HEK293 (cell line): ENCODE measurements at regions not wholly inside any gene's neighbourhood (a gene's known extent, or its start where the extent isn't known, plus 50 kb on each side); places are given as distances from the start of the nearest gene placed in this dataset.

Experiments used
- CTCF ChIA-PET: fragments of 350-600 bp; formaldehyde crosslinking; extraction: SDS; loops from one replicate; lab custom pipeline; 2021; ENCODE audit warnings: antibody characterized with exemption; lab: Yijun Ruan, JAX
- POLR2A ChIA-PET: fragments of 300-600 bp; formaldehyde crosslinking; extraction: SDS; loops from one replicate; lab custom pipeline; 2020; ENCODE audit warnings: antibody characterized with exemption, inconsistent platforms; lab: Yijun Ruan, JAX
- H3K27ac ChIP-seq: fragments of 200-500 bp; sonication (Bioruptor generic); 2 replicates; pipeline ENCODE4 v1.5.1; 2014; ENCODE audit warnings: low read depth, low read length, control low read depth, inconsistent platforms; ENCODE audit errors: extremely low read depth
- H3K36me3 ChIP-seq, 2 experiments: fragments of 200-500 bp in 1 of 2; sonication (Bioruptor generic) in 1 of 2; 1 replicate in 1 of 2; 2 replicates in 1 of 2; pipeline ENCODE4 v1.5.1; 2014 to 2017; ENCODE audit warnings: inconsistent platforms in 2 of 2, low read length in 2 of 2; ENCODE audit not compliant: control insufficient read depth in 2 of 2, insufficient read depth in 1 of 2
- H3K4me1 ChIP-seq: fragments of 200-500 bp; sonication (Bioruptor generic); 2 replicates; pipeline ENCODE4 v1.5.1; 2014; ENCODE audit warnings: mild to moderate bottlenecking, low read length, inconsistent platforms; ENCODE audit not compliant: control insufficient read depth, insufficient read depth
- H3K4me3 ChIP-seq: 2 replicates; pipeline ENCODE4 v1.5.1; 2011; ENCODE audit warnings: low read depth, mild to moderate bottlenecking, control low read depth, low read length, moderate library complexity
- H3K9me3 ChIP-seq: fragments of 200-500 bp; sonication (Bioruptor generic); 2 replicates; pipeline ENCODE4 v1.5.1; 2014; ENCODE audit warnings: low read depth, low read length, inconsistent platforms; ENCODE audit not compliant: control insufficient read depth, insufficient read depth
- INSM2 ChIP-seq: fragments of 450-650 bp; formaldehyde crosslinking; IDR thresholded peaks from 2 replicates; pipeline ENCODE4 v1.5.1; 2016; ENCODE audit warnings: missing biosample characterization, missing genetic modification characterization
- KLF1 ChIP-seq: fragments of 450-650 bp; formaldehyde crosslinking; IDR thresholded peaks from 2 replicates; pipeline ENCODE4 v1.5.1; 2016; ENCODE audit warnings: missing biosample characterization, missing genetic modification characterization
- MYNN ChIP-seq: fragments of 450-650 bp; formaldehyde crosslinking; IDR thresholded peaks from 2 replicates; pipeline ENCODE4 v1.5.1; 2016; ENCODE audit warnings: missing biosample characterization, missing genetic modification characterization, borderline replicate concordance
- MZF1 ChIP-seq: fragments of 450-650 bp; formaldehyde crosslinking; IDR thresholded peaks from 2 replicates; pipeline ENCODE4 v1.5.1; 2017; ENCODE audit warnings: missing biosample characterization, missing genetic modification characterization, borderline replicate concordance
- PRDM4 ChIP-seq: fragments of 450-650 bp; formaldehyde crosslinking; IDR thresholded peaks from 2 replicates; pipeline ENCODE4 v1.5.1; 2017; ENCODE audit warnings: missing biosample characterization, missing genetic modification characterization
- SCRT1 ChIP-seq: fragments of 450-650 bp; formaldehyde crosslinking; IDR thresholded peaks from 2 replicates; pipeline ENCODE4 v1.5.1; 2016; ENCODE audit warnings: missing biosample characterization, missing genetic modification characterization, borderline replicate concordance
- ZBTB11 ChIP-seq: fragments of 450-650 bp; formaldehyde crosslinking; conservative IDR thresholded peaks from 2 replicates; pipeline ENCODE4 v1.5.1; 2016; ENCODE audit warnings: low read depth, missing biosample characterization, missing genetic modification characterization
- ZBTB48 ChIP-seq: fragments of 450-650 bp; formaldehyde crosslinking; IDR thresholded peaks from 2 replicates; pipeline ENCODE4 v1.5.1; 2016; ENCODE audit warnings: missing biosample characterization, missing genetic modification characterization
- ZFP69B ChIP-seq: fragments of 450-650 bp; formaldehyde crosslinking; IDR thresholded peaks from 2 replicates; pipeline ENCODE4 v1.5.1; 2016; ENCODE audit warnings: missing biosample characterization, missing genetic modification characterization
- ZNF112 ChIP-seq: fragments of 450-650 bp; formaldehyde crosslinking; IDR thresholded peaks from 2 replicates; pipeline ENCODE4 v1.5.0; 2017; ENCODE audit warnings: missing biosample characterization, missing genetic modification characterization
- ZNF133 ChIP-seq: fragments of 450-650 bp; formaldehyde crosslinking; IDR thresholded peaks from 2 replicates; pipeline ENCODE4 v1.5.1; 2016; ENCODE audit warnings: missing biosample characterization, missing genetic modification characterization
- ZNF140 ChIP-seq: fragments of 450-650 bp; formaldehyde crosslinking; IDR thresholded peaks from 2 replicates; pipeline ENCODE4 v1.5.1; 2016; ENCODE audit warnings: missing biosample characterization, missing genetic modification characterization
- ZNF214 ChIP-seq: fragments of 450-650 bp; formaldehyde crosslinking; IDR thresholded peaks from 2 replicates; pipeline ENCODE4 v1.5.1; 2017; ENCODE audit warnings: missing biosample characterization, mild to moderate bottlenecking, missing genetic modification characterization, borderline replicate concordance
- ZNF280D ChIP-seq: fragments of 450-650 bp; formaldehyde crosslinking; IDR thresholded peaks from 2 replicates; pipeline ENCODE4 v1.5.1; 2016; ENCODE audit warnings: missing biosample characterization, missing genetic modification characterization
- ZNF544 ChIP-seq: fragments of 450-650 bp; formaldehyde crosslinking; IDR thresholded peaks from 2 replicates; pipeline ENCODE4 v1.5.0; 2017; ENCODE audit warnings: missing biosample characterization, missing genetic modification characterization
- ZNF585B ChIP-seq: fragments of 450-650 bp; formaldehyde crosslinking; IDR thresholded peaks from 2 replicates; pipeline ENCODE4 v1.5.1; 2016; ENCODE audit warnings: missing biosample characterization, missing genetic modification characterization
- ZNF600 ChIP-seq: fragments of 450-650 bp; formaldehyde crosslinking; IDR thresholded peaks from 2 replicates; pipeline ENCODE4 v1.5.1; 2016; ENCODE audit warnings: missing biosample characterization, missing genetic modification characterization
- ZNF670 ChIP-seq: fragments of 450-650 bp; formaldehyde crosslinking; IDR thresholded peaks from 2 replicates; pipeline ENCODE4 v1.5.1; 2016; ENCODE audit warnings: missing biosample characterization, missing genetic modification characterization, low read depth
- ZNF704 ChIP-seq: fragments of 450-650 bp; formaldehyde crosslinking; IDR thresholded peaks from 2 replicates; pipeline ENCODE4 v1.5.1; 2016; ENCODE audit warnings: missing biosample characterization, missing genetic modification characterization
- ZNF707 ChIP-seq: fragments of 450-650 bp; formaldehyde crosslinking; IDR thresholded peaks from 2 replicates; pipeline ENCODE4 v1.5.1; 2016; ENCODE audit warnings: missing biosample characterization, missing genetic modification characterization
- ZNF792 ChIP-seq: fragments of 450-650 bp; formaldehyde crosslinking; IDR thresholded peaks from 2 replicates; pipeline ENCODE4 v1.5.1; 2016; ENCODE audit warnings: missing biosample characterization, missing genetic modification characterization
- ZNF830 ChIP-seq: fragments of 450-650 bp; IDR thresholded peaks from 2 replicates; pipeline ENCODE4 v1.5.0; 2018; ENCODE audit warnings: missing biosample characterization, missing genetic modification characterization, low read depth, mild to moderate bottlenecking, moderate library complexity

- H3K27ac ChIP-seq = no peak overlapping the region
- H3K4me3 ChIP-seq = no peak overlapping the region
- no peak for TF ChIP-seq ZFP69B
- TF ChIP-seq ZNF830 (tag by site-specific recombination) = no peak
- no peak for TF ChIP-seq MYNN (tag by site-specific recombination)
- TF ChIP-seq ZNF792 = peak; percentile 68; the same call in 1 of the 2 replicates
- no peak for TF ChIP-seq ZBTB48
- TF ChIP-seq ZNF280D (tag by site-specific recombination) = no peak
- TF ChIP-seq PRDM4 = no peak
- no peak for TF ChIP-seq MZF1 (tag by site-specific recombination)
- TF ChIP-seq, all 188 proteins: peak for 1
- POLR2A ChIA-PET = no interaction called here
- H3K36me3 ChIP-seq = no peaks in the 10 kb centered on the region
- CTCF ChIA-PET = interaction anchor here (0.7 kb wide), 3 partner anchors 65 to 258 kb away, joined by 3 to 4 read pairs (median 3); no protein-coding TSS in a partner anchor
- H3K9me3 ChIP-seq = no peaks in the 10 kb centered on the region
- no peaks in the 10 kb centered on the region for H3K4me1 ChIP-seq
Measured at GRCh38 chr17:14553847-14554246, 253.0 kb downstream of the HS3ST3B1 start.

- ChIA-PET POLR2A (no interaction called here), CTCF (interaction anchor here (0.6 kb wide), 1 partner anchor 1182 kb away, joined by 3 read pairs; no protein-coding TSS in a partner anchor)
- no peak overlapping the region for H3K27ac ChIP-seq
- no peaks in the 10 kb centered on the region for H3K9me3 ChIP-seq
- no peaks in the 10 kb centered on the region for H3K4me1 ChIP-seq
- H3K4me3 ChIP-seq = no peak overlapping the region
- H3K36me3 ChIP-seq = no peaks in the 10 kb centered on the region
- TF ChIP-seq KLF1 (tag by site-specific recombination) (no peak), ZNF600 (tag by site-specific recombination) (no peak), SCRT1 (tag by site-specific recombination) (no peak), ZNF670 (tag by site-specific recombination) (no peak), ZNF585B (no peak), ZNF704 (tag by site-specific recombination) (no peak), ZBTB11 (tag by site-specific recombination) (no peak), ZNF214 (tag by site-specific recombination) (no peak), ZNF133 (tag by site-specific recombination) (no peak), INSM2 (no peak), ZNF140 (no peak), ZNF544 (tag by site-specific recombination) (no peak), ZNF707 (tag by site-specific recombination) (no peak), ZNF112 (no peak)
Measured at GRCh38 chr17:14552306-14552705, 251.4 kb downstream of the HS3ST3B1 start.
